Upper lobe of left lung (tissue), 4 donors: ENCODE measurements at regions not wholly inside any gene's neighbourhood (a gene's known extent, or its start where the extent isn't known, plus 50 kb on each side); places are given as distances from the start of the nearest gene placed in this dataset.

ENCODE experiments used
- CTCF ChIP-seq, 6 experiments: fragments of 450-650 bp in 4 of 6; fragments of 200-600 bp in 2 of 6; sonication (generic) in 2 of 6; IDR thresholded peaks; one replicate each; pipeline ENCODE4 v1.5.1; 2016 to 2019; ENCODE audit warnings: antibody characterized with exemption in 6 of 6
- EP300 ChIP-seq, 4 donors: sonication (generic); formaldehyde crosslinking; IDR thresholded peaks; one replicate each; pipeline ENCODE4 v1.5.1; 2017; ENCODE audit warnings: antibody characterized with exemption in 4 of 4, control low read depth in 2 of 4
- POLR2A ChIP-seq, 4 donors: fragments of 450-650 bp; IDR thresholded peaks; one replicate each; pipeline ENCODE4 v1.5.1; 2016 to 2017; ENCODE audit warnings: antibody characterized with exemption in 4 of 4, mild to moderate bottlenecking in 2 of 4

- TF ChIP-seq CTCF (IDR thresholded peaks at IDR 0.05) (no peak), EP300 (IDR thresholded peaks at IDR 0.05) (no peak), POLR2A (IDR thresholded peaks at IDR 0.05) (no peak)
Observed at GRCh38 chr20:53789989-53790675, 196.5 kb upstream of the ZNF217 start.
